Transverse colon (tissue), 3 donors: ENCODE measurements at regions not wholly inside any gene's neighbourhood (a gene's known extent, or its start where the extent isn't known, plus 50 kb on each side); places are given as distances from the start of the nearest gene placed in this dataset.

ENCODE experiments used
- CTCF ChIP-seq, 5 experiments: fragments of 200-600 bp in 3 of 5; fragments of 450-650 bp in 2 of 5; sonication (generic) in 3 of 5; IDR thresholded peaks; 1 replicate in 2 of 5; 2 replicates in 3 of 5; pipeline ENCODE4 v1.5.1; 2016 to 2017; ENCODE audit warnings: antibody characterized with exemption in 5 of 5, inconsistent platforms in 3 of 5, mild to moderate bottlenecking in 2 of 5, moderate library complexity in 1 of 5
- EP300 ChIP-seq: sonication (generic); formaldehyde crosslinking; IDR thresholded peaks from one replicate; pipeline ENCODE4 v1.6.1; 2017; ENCODE audit warnings: antibody characterized with exemption, low read depth
- POLR2A ChIP-seq: fragments of 450-650 bp; IDR thresholded peaks from one replicate; pipeline ENCODE4 v1.6.1; 2016; ENCODE audit warnings: antibody characterized with exemption, mild to moderate bottlenecking, moderate library complexity

- TF ChIP-seq CTCF (IDR thresholded peaks at IDR 0.05) (no peak), EP300 (no peak), POLR2A (no peak)
Observed at GRCh38 chr20:18908109-18908508, 94.5 kb downstream of the SCP2D1 start.
